ENCODE measurements at regions not wholly inside any gene's neighbourhood (a gene's known extent, or its start where the extent isn't known, plus 50 kb on each side); places are given as distances from the start of the nearest gene placed in this dataset.

- DNase-seq (ENCODE audit: low read depth in 1 of 2, low spot score in 1 of 2), result no peak
- Histone ChIP-seq H3K4me3 (replicated peaks; ENCODE audit: insufficient read depth, low read length) (no peak overlapping the region), H3K27me3 (ENCODE audit: insufficient read depth, poor library complexity, severe bottlenecking) (no peaks in the 10 kb centered on the region), H3K27ac (replicated peaks) (no peak overlapping the region)
- TF ChIP-seq GABPA (IDR thresholded peaks at IDR 0.05; ENCODE audit: low read depth) (no peak), CTCF (IDR thresholded peaks at IDR 0.05; ENCODE audit: insufficient read depth, low read length) (no peak), POLR2AphosphoS5 (IDR thresholded peaks at IDR 0.05; ENCODE audit: low read depth) (no peak), SPI1 (IDR thresholded peaks at IDR 0.05; ENCODE audit: borderline replicate concordance, low read depth) (no peak)
- TF ChIP-seq, protein P1, sequence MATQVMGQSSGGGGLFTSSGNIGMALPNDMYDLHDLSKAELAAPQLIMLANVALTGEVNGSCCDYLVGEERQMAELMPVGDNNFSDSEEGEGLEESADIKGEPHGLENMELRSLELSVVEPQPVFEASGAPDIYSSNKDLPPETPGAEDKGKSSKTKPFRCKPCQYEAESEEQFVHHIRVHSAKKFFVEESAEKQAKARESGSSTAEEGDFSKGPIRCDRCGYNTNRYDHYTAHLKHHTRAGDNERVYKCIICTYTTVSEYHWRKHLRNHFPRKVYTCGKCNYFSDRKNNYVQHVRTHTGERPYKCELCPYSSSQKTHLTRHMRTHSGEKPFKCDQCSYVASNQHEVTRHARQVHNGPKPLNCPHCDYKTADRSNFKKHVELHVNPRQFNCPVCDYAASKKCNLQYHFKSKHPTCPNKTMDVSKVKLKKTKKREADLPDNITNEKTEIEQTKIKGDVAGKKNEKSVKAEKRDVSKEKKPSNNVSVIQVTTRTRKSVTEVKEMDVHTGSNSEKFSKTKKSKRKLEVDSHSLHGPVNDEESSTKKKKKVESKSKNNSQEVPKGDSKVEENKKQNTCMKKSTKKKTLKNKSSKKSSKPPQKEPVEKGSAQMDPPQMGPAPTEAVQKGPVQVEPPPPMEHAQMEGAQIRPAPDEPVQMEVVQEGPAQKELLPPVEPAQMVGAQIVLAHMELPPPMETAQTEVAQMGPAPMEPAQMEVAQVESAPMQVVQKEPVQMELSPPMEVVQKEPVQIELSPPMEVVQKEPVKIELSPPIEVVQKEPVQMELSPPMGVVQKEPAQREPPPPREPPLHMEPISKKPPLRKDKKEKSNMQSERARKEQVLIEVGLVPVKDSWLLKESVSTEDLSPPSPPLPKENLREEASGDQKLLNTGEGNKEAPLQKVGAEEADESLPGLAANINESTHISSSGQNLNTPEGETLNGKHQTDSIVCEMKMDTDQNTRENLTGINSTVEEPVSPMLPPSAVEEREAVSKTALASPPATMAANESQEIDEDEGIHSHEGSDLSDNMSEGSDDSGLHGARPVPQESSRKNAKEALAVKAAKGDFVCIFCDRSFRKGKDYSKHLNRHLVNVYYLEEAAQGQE (IDR thresholded peaks at IDR 0.05; ENCODE audit: insufficient replicate concordance, low read depth), result no peak
Observed at GRCh38 chr20:58038123-58038654, 190.3 kb downstream of the ANKRD60 start.

DNA sequence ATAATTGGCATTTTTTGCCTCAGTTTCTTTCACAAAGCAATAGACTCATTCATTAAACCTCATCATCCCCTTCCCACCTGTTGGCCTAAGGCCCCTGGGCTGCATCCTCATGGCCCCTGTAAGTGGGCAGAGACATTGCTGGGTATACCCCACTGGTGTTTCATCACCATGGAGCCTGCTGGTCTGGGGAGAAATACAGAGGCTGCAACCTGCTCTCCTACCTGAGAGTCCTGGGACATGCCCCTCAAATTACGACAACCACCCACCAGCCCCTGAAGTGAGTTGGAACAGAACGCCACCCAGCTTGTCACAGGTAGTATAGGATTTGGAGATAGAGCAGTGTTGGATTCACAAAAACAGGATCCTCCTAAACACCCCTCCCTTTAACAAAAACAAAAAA, 190.8 kb downstream of the ANKRD60 start:
- no peak for DNase-seq (ENCODE audit: low read depth in 1 of 2, low spot score in 1 of 2)
- TF ChIP-seq GABPA (IDR thresholded peaks at IDR 0.05; ENCODE audit: low read depth) (no peak), CTCF (IDR thresholded peaks at IDR 0.05; ENCODE audit: insufficient read depth, low read length) (no peak), POLR2AphosphoS5 (IDR thresholded peaks at IDR 0.05; ENCODE audit: low read depth) (no peak), SPI1 (IDR thresholded peaks at IDR 0.05; ENCODE audit: borderline replicate concordance, low read depth) (no peak)
- TF ChIP-seq, protein P1 (IDR thresholded peaks at IDR 0.05; ENCODE audit: insufficient replicate concordance, low read depth), result no peak
- H3K27ac ChIP-seq (replicated peaks), result no peak overlapping the region
- H3K27me3 ChIP-seq (ENCODE audit: insufficient read depth, poor library complexity, severe bottlenecking), result no peaks in the 10 kb centered on the region
- H3K4me3 ChIP-seq (replicated peaks; ENCODE audit: insufficient read depth, low read length), result no peak overlapping the region

GRCh38 chr20:58033026-58033536, 195.4 kb downstream of the ANKRD60 start:
- H3K27me3 ChIP-seq (ENCODE audit: insufficient read depth, poor library complexity, severe bottlenecking), result no peaks in the 10 kb centered on the region
- TF ChIP-seq GABPA (IDR thresholded peaks at IDR 0.05; ENCODE audit: low read depth), result no peak
- no peak for TF ChIP-seq SPI1 (IDR thresholded peaks at IDR 0.05; ENCODE audit: borderline replicate concordance, low read depth)
- no peak for TF ChIP-seq CTCF (IDR thresholded peaks at IDR 0.05; ENCODE audit: insufficient read depth, low read length)
- TF ChIP-seq, protein P1 (IDR thresholded peaks at IDR 0.05; ENCODE audit: insufficient replicate concordance, low read depth), result no peak
- no peak for TF ChIP-seq POLR2AphosphoS5 (IDR thresholded peaks at IDR 0.05; ENCODE audit: low read depth)

More at GRCh38 chr20:58033026-58033536, 195.4 kb downstream of the ANKRD60 start:
- Histone ChIP-seq H3K4me3 (replicated peaks; ENCODE audit: insufficient read depth, low read length) (no peak overlapping the region), H3K27ac (replicated peaks) (no peak overlapping the region)
- no peak for DNase-seq (ENCODE audit: low read depth in 1 of 2, low spot score in 1 of 2)
